ENCODE measurements at regions not wholly inside any gene's neighbourhood (a gene's known extent, or its start where the extent isn't known, plus 50 kb on each side); places are given as distances from the start of the nearest gene placed in this dataset.

GRCh38 chr5:66241136-66241825, 97.2 kb downstream of the SREK1 start:
- no peak overlapping the region for H2AFZ ChIP-seq
- peak in 1 of 2 experiments; percentile 16 for DNase-seq
- no peaks in the 10 kb centered on the region for H3K36me3 ChIP-seq (ENCODE audit: low read depth)
- H3K4me1 ChIP-seq (replicated peaks; ENCODE audit: insufficient read depth), result peaks cover 3% of the 10 kb centered on the region
- H3K9me3 ChIP-seq (ENCODE audit: insufficient read depth, low read depth), result no peaks in the 10 kb centered on the region
- ChIA-PET POLR2A (ENCODE audit: unreplicated experiment) (no interaction called here), CTCF (no interaction called here)
- no peak overlapping the region for H3K4me3 ChIP-seq
- intact Hi-C loops (cut with micrococcal nuclease; ENCODE audit: unreplicated experiment), result no loop called here
- BruUV-seq (replicated peaks), result no TSS peak
- no peaks in the 10 kb centered on the region for H3K9me2 ChIP-seq (ENCODE audit: insufficient read depth)
- TF ChIP-seq EZH2 (IDR thresholded peaks at IDR 0.05; ENCODE audit: low read depth) (no peak), CTCF (conservative IDR thresholded peaks at IDR 0.05) (no peak)
- no peak overlapping the region for H3K27ac ChIP-seq
- peaks cover 5% of the 10 kb centered on the region; the same call in 1 of the 2 replicates for H3K27me3 ChIP-seq (ENCODE audit: insufficient read depth, low read depth)
- no peak overlapping the region for H3K4me2 ChIP-seq
- no peaks in the 10 kb centered on the region for H3K79me2 ChIP-seq (ENCODE audit: low read depth)
- H4K20me1 ChIP-seq (ENCODE audit: insufficient read depth), result no peaks in the 10 kb centered on the region
- H3F3A ChIP-seq (ENCODE audit: insufficient read depth, low read depth), result no peaks in the 10 kb centered on the region

GRCh38 chr5:66242050-66242715, 98.1 kb downstream of the SREK1 start:
- no peaks in the 10 kb centered on the region for H3K9me2 ChIP-seq (ENCODE audit: insufficient read depth)
- no peaks in the 10 kb centered on the region for H3K36me3 ChIP-seq (ENCODE audit: low read depth)
- intact Hi-C loops (cut with micrococcal nuclease; ENCODE audit: unreplicated experiment), result no loop called here
- no peak overlapping the region for H3K4me3 ChIP-seq
- H3K27me3 ChIP-seq (ENCODE audit: insufficient read depth, low read depth), result no peaks in the 10 kb centered on the region
- no TSS peak for BruUV-seq (replicated peaks)
- H3F3A ChIP-seq (ENCODE audit: insufficient read depth, low read depth), result peaks cover 4% of the 10 kb centered on the region; the same call in 1 of the 2 replicates
- no peak overlapping the region for H3K27ac ChIP-seq
- TF ChIP-seq EZH2 (IDR thresholded peaks at IDR 0.05; ENCODE audit: low read depth) (no peak), CTCF (conservative IDR thresholded peaks at IDR 0.05) (no peak)
- no peaks in the 10 kb centered on the region for H4K20me1 ChIP-seq (ENCODE audit: insufficient read depth)
- H3K9me3 ChIP-seq (ENCODE audit: insufficient read depth, low read depth), result no peaks in the 10 kb centered on the region
- ChIA-PET CTCF (no interaction called here), POLR2A (ENCODE audit: unreplicated experiment) (no interaction called here)
- DNase-seq, result peak in 1 of 2 experiments; percentile 27
- H3K79me2 ChIP-seq (ENCODE audit: low read depth), result no peaks in the 10 kb centered on the region
- H3K4me1 ChIP-seq (replicated peaks; ENCODE audit: insufficient read depth), result peaks cover 11% of the 10 kb centered on the region
- no peak overlapping the region for H3K4me2 ChIP-seq
- H2AFZ ChIP-seq, result no peak overlapping the region

GRCh38 chr5:66246608-66247007, 102.5 kb downstream of the SREK1 start:
- no peaks in the 10 kb centered on the region for H3K9me2 ChIP-seq (ENCODE audit: insufficient read depth)
- no peaks in the 10 kb centered on the region for H3K79me2 ChIP-seq (ENCODE audit: low read depth)
- H3F3A ChIP-seq (ENCODE audit: insufficient read depth, low read depth), result peaks cover 10% of the 10 kb centered on the region; the same call in 1 of the 2 replicates
- H3K27ac ChIP-seq, result peak overlapping the region; percentile 61
- H4K20me1 ChIP-seq (ENCODE audit: insufficient read depth), result no peaks in the 10 kb centered on the region
- H3K36me3 ChIP-seq (ENCODE audit: low read depth), result no peaks in the 10 kb centered on the region
- no peaks in the 10 kb centered on the region for H3K27me3 ChIP-seq (ENCODE audit: insufficient read depth, low read depth)
- CTCF ChIA-PET, result no interaction called here
- BruUV-seq (replicated peaks), result no TSS peak
- H3K9me3 ChIP-seq (ENCODE audit: insufficient read depth, low read depth), result no peaks in the 10 kb centered on the region
- H3K4me2 ChIP-seq, result peak overlapping the region; percentile 51
- peak in 1 of 2 experiments; percentile 2 for DNase-seq
- H3K4me3 ChIP-seq, result no peak overlapping the region
- POLR2A ChIA-PET (ENCODE audit: unreplicated experiment), result no interaction called here
- no peak for TF ChIP-seq CTCF (conservative IDR thresholded peaks at IDR 0.05)
- TF ChIP-seq EZH2 (IDR thresholded peaks at IDR 0.05; ENCODE audit: low read depth), result no peak
- intact Hi-C loops (cut with micrococcal nuclease; ENCODE audit: unreplicated experiment), result no loop called here
- H3K4me1 ChIP-seq (replicated peaks; ENCODE audit: insufficient read depth), result peaks cover 21% of the 10 kb centered on the region
- no peak overlapping the region for H2AFZ ChIP-seq

Measured in PC-9 (cell line).